ENCODE measurements at regions not wholly inside any gene's neighbourhood (a gene's known extent, or its start where the extent isn't known, plus 50 kb on each side); places are given as distances from the start of the nearest gene placed in this dataset.

DNA sequence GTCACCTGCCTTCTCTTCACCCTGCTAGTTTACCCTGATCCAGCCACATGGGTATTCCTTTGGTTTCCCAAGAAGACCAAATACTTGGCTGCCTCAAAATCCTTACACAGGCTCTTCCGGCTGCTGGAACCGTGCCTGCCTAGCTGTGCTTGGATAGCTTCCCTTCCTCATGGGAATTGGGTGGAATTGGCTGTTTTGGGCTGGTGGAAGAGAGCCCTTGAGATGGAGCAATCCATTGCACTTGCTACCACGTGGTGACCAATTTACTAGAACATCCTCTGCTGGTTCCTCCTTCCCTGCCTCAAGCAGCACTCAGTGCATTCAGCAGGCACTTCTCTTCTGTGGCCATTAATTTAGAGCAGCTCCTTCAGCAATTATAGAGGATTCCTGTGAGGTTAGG lies 119.3 kb upstream of the AP1S2 start:
- ATAC-seq (ENCODE audit: insufficient read depth, low read depth) (no peak), DNase-seq (no peak)
- Histone ChIP-seq H3K27me3 (ENCODE audit: insufficient read depth, low read length, poor library complexity) (no peaks in the 10 kb centered on the region), H3K4me3 (ENCODE audit: low read depth in 1 of 2, low read length in 2 of 2) (no peak overlapping the region), H3K36me3 (ENCODE audit: insufficient read depth, low read length) (no peaks in the 10 kb centered on the region), H3K9ac (ENCODE audit: low read depth, low read length) (no peak overlapping the region), H3K9me3 (ENCODE audit: insufficient read depth, low read length, severe bottlenecking) (no peaks in the 10 kb centered on the region), H2AFZ (ENCODE audit: low read depth, low read length) (no peak overlapping the region), H4K20me1 (ENCODE audit: insufficient read depth, low read length) (no peaks in the 10 kb centered on the region), H3K27ac (ENCODE audit: low read length) (no peak overlapping the region), H3K4me1 (ENCODE audit: insufficient read depth, low read length) (no peaks in the 10 kb centered on the region), H3K4me2 (ENCODE audit: insufficient read depth, low read length) (no peak overlapping the region), H3K79me2 (ENCODE audit: insufficient read depth, low read length) (no peaks in the 10 kb centered on the region)
- TF ChIP-seq, protein P1, sequence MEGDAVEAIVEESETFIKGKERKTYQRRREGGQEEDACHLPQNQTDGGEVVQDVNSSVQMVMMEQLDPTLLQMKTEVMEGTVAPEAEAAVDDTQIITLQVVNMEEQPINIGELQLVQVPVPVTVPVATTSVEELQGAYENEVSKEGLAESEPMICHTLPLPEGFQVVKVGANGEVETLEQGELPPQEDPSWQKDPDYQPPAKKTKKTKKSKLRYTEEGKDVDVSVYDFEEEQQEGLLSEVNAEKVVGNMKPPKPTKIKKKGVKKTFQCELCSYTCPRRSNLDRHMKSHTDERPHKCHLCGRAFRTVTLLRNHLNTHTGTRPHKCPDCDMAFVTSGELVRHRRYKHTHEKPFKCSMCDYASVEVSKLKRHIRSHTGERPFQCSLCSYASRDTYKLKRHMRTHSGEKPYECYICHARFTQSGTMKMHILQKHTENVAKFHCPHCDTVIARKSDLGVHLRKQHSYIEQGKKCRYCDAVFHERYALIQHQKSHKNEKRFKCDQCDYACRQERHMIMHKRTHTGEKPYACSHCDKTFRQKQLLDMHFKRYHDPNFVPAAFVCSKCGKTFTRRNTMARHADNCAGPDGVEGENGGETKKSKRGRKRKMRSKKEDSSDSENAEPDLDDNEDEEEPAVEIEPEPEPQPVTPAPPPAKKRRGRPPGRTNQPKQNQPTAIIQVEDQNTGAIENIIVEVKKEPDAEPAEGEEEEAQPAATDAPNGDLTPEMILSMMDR (IDR thresholded peaks at IDR 0.05; ENCODE audit: borderline replicate concordance, extremely low read depth, low read length, poor library complexity, severe bottlenecking) = no peak
- no peak for TF ChIP-seq EZH2 (IDR thresholded peaks at IDR 0.05; ENCODE audit: borderline replicate concordance, low read depth, low read length, severe bottlenecking)

DNA sequence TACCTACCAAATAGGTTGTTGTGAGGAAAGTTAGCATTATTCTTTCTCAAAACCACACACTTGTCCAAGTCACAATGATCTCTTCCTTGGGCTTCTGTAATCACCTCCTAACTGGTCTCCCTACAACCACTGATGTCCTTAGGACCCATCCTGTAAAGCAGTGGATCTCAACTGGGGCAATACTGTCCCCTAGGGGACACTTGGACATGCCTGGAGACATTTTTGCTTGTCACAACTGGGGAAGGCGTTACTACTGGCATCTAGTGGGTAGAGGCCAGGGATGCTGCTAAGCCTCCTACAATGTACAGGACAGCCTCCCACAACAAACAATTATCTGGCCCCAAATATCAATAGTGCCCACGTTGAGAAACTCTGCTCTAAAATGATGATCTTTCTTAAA lies 118.7 kb upstream of the AP1S2 start:
- peak; percentile 9 for DNase-seq
- H3K4me2 ChIP-seq (ENCODE audit: insufficient read depth, low read length) = no peak overlapping the region
- H3K9ac ChIP-seq (ENCODE audit: low read depth, low read length) = no peak overlapping the region
- H3K9me3 ChIP-seq (ENCODE audit: insufficient read depth, low read length, severe bottlenecking) = no peaks in the 10 kb centered on the region
- no peaks in the 10 kb centered on the region for H3K4me1 ChIP-seq (ENCODE audit: insufficient read depth, low read length)
- H3K27me3 ChIP-seq (ENCODE audit: insufficient read depth, low read length, poor library complexity) = no peaks in the 10 kb centered on the region
- H3K4me3 ChIP-seq (ENCODE audit: low read depth in 1 of 2, low read length in 2 of 2) = no peak overlapping the region
- ATAC-seq (ENCODE audit: insufficient read depth, low read depth) = no peak
- TF ChIP-seq, protein P1 (IDR thresholded peaks at IDR 0.05; ENCODE audit: borderline replicate concordance, extremely low read depth, low read length, poor library complexity, severe bottlenecking) = peak; percentile 39
- no peak for TF ChIP-seq EZH2 (IDR thresholded peaks at IDR 0.05; ENCODE audit: borderline replicate concordance, low read depth, low read length, severe bottlenecking)
- H2AFZ ChIP-seq (ENCODE audit: low read depth, low read length) = no peak overlapping the region
- H3K36me3 ChIP-seq (ENCODE audit: insufficient read depth, low read length) = no peaks in the 10 kb centered on the region
- H4K20me1 ChIP-seq (ENCODE audit: insufficient read depth, low read length) = no peaks in the 10 kb centered on the region
- H3K27ac ChIP-seq (ENCODE audit: low read length) = no peak overlapping the region
- H3K79me2 ChIP-seq (ENCODE audit: insufficient read depth, low read length) = no peaks in the 10 kb centered on the region

DNA sequence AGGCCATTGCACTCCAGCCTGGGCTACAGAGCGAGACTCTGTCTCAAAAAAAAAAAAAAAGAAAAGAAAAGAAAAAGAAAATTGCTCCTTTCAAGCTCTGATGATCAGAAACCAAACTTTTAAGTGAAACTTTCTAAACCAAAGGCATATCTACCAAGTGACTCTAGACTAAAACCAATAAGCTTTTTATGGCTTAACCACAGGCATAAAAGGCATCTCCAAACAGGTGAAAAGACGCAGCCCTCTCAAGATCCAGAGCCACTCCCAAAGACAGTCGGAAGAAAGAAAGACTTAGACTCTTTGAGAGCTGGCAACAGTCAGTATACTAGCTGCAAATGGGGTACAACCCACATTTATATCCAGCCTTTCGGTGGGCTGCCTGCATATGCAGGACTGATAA lies 117.1 kb upstream of the AP1S2 start:
- H3K9me3 ChIP-seq (ENCODE audit: insufficient read depth, low read length, severe bottlenecking) = no peaks in the 10 kb centered on the region
- H3K4me3 ChIP-seq (ENCODE audit: low read depth in 1 of 2, low read length in 2 of 2) = no peak overlapping the region
- TF ChIP-seq, protein P1 (IDR thresholded peaks at IDR 0.05; ENCODE audit: borderline replicate concordance, extremely low read depth, low read length, poor library complexity, severe bottlenecking) = no peak
- TF ChIP-seq EZH2 (IDR thresholded peaks at IDR 0.05; ENCODE audit: borderline replicate concordance, low read depth, low read length, severe bottlenecking) = no peak
- DNase-seq (no peak), ATAC-seq (ENCODE audit: insufficient read depth, low read depth) (no peak)
- H3K9ac ChIP-seq (ENCODE audit: low read depth, low read length) = no peak overlapping the region
- H4K20me1 ChIP-seq (ENCODE audit: insufficient read depth, low read length) = no peaks in the 10 kb centered on the region
- no peak overlapping the region for H3K27ac ChIP-seq (ENCODE audit: low read length)
- H3K27me3 ChIP-seq (ENCODE audit: insufficient read depth, low read length, poor library complexity) = no peaks in the 10 kb centered on the region
- no peaks in the 10 kb centered on the region for H3K4me1 ChIP-seq (ENCODE audit: insufficient read depth, low read length)
- H2AFZ ChIP-seq (ENCODE audit: low read depth, low read length) = no peak overlapping the region
- H3K79me2 ChIP-seq (ENCODE audit: insufficient read depth, low read length) = no peaks in the 10 kb centered on the region
- no peaks in the 10 kb centered on the region for H3K36me3 ChIP-seq (ENCODE audit: insufficient read depth, low read length)
- no peak overlapping the region for H3K4me2 ChIP-seq (ENCODE audit: insufficient read depth, low read length)

DNA sequence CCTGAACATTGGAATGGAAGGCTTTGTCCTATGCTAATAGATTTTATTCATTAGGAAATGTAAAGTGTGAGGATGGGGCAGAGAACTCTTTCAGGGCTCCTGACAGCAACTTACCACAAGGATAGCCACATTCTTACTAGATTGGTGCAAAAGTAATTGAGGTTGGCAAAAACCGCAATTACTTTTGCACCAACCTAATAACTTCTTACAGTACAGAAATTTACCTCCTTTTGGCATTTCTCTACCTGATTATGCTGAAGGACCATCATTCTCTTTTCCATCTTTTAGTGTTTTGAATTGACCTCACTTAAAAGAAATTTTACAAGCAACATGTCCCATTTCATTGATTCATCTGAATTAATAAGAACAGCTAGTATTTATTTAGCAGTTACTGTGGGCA lies 109.2 kb upstream of the AP1S2 start:
- H3K9me3 ChIP-seq (ENCODE audit: insufficient read depth, low read length, severe bottlenecking) = no peaks in the 10 kb centered on the region

More for the DNA sequence above, 109.2 kb upstream of the AP1S2 start:
- TF ChIP-seq, protein P1 (IDR thresholded peaks at IDR 0.05; ENCODE audit: borderline replicate concordance, extremely low read depth, low read length, poor library complexity, severe bottlenecking) = no peak
- TF ChIP-seq EZH2 (IDR thresholded peaks at IDR 0.05; ENCODE audit: borderline replicate concordance, low read depth, low read length, severe bottlenecking) = no peak
- H3K9ac ChIP-seq (ENCODE audit: low read depth, low read length) = no peak overlapping the region
- H3K4me3 ChIP-seq (ENCODE audit: low read depth in 1 of 2, low read length in 2 of 2) = no peak overlapping the region
- no peak overlapping the region for H3K27ac ChIP-seq (ENCODE audit: low read length)
- DNase-seq = no peak
- H3K27me3 ChIP-seq (ENCODE audit: insufficient read depth, low read length, poor library complexity) = no peaks in the 10 kb centered on the region
- no peaks in the 10 kb centered on the region for H4K20me1 ChIP-seq (ENCODE audit: insufficient read depth, low read length)
- H3K36me3 ChIP-seq (ENCODE audit: insufficient read depth, low read length) = no peaks in the 10 kb centered on the region
- H3K4me1 ChIP-seq (ENCODE audit: insufficient read depth, low read length) = no peaks in the 10 kb centered on the region
- H3K4me2 ChIP-seq (ENCODE audit: insufficient read depth, low read length) = no peak overlapping the region
- ATAC-seq (ENCODE audit: insufficient read depth, low read depth) = no peak
- H2AFZ ChIP-seq (ENCODE audit: low read depth, low read length) = no peak overlapping the region
- H3K79me2 ChIP-seq (ENCODE audit: insufficient read depth, low read length) = no peaks in the 10 kb centered on the region
